SJSA1 (cell line): ENCODE measurements at regions not wholly inside any gene's neighbourhood (a gene's known extent, or its start where the extent isn't known, plus 50 kb on each side); places are given as distances from the start of the nearest gene placed in this dataset.
A peak's percentile ranks its signal among the peaks of the same experiment; 100 is the strongest.

ENCODE experiments used
- DNase-seq, 2 experiments: peaks; one replicate each; pipeline ENCODE4 v3.0.0-alpha.2; 2015 to 2020; ENCODE audit warnings: low spot score in 2 of 2, low read depth in 1 of 2
- H3K27ac ChIP-seq: fragments of 250-450 bp; sonication (Bioruptor Pico); 2 replicates; pipeline ENCODE4 v1.5.1; 2020; ENCODE audit warnings: mild to moderate bottlenecking, moderate library complexity
- H3K27me3 ChIP-seq: fragments of 250-450 bp; sonication (Bioruptor Pico); replicated peaks from 2 replicates; pipeline ENCODE4 v1.5.1; 2020; ENCODE audit warnings: mild to moderate bottlenecking, moderate library complexity
- H3K36me3 ChIP-seq: fragments of 250-450 bp; sonication (Bioruptor Pico); 2 replicates; pipeline ENCODE4 v1.5.1; 2020; ENCODE audit warnings: mild to moderate bottlenecking
- H3K4me1 ChIP-seq: fragments of 250-450 bp; sonication (Bioruptor Pico); replicated peaks from 2 replicates; pipeline ENCODE4 v1.6.1; 2021; ENCODE audit warnings: mild to moderate bottlenecking
- H3K4me3 ChIP-seq: fragments of 250-450 bp; sonication (Bioruptor Pico); 2 replicates; pipeline ENCODE4 v1.5.1; 2020; ENCODE audit warnings: mild to moderate bottlenecking
- H3K9me3 ChIP-seq: fragments of 250-450 bp; sonication (Bioruptor Pico); replicated peaks from 2 replicates; pipeline ENCODE4 v1.5.1; 2020; ENCODE audit warnings: mild to moderate bottlenecking

DNA sequence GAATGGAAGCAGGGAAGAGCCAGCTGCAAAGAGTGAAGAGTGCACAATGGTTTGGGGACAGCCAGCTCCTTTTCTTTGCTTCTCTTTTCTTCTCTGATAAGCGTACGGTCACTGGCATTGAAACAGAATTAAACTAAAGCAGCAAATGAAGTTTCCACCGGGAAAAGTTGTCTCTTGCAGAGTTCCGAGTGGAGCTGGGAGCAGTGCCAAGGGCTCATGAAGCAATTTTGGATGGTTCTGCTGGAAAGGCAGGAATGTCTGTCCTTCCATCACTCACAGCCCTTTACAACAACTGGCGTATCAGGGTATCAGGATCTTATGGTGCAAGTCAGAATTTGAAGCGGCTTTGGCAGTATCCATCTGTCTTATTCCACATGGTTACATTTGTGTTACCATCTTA is 1042.9 kb downstream of the NTRK3 start:
- Histone ChIP-seq H3K9me3 (no peaks in the 10 kb centered on the region), H3K27me3 (no peaks in the 10 kb centered on the region), H3K4me1 (no peaks in the 10 kb centered on the region), H3K36me3 (no peaks in the 10 kb centered on the region), H3K27ac (no peak overlapping the region), H3K4me3 (no peak overlapping the region)
- no peak for DNase-seq

DNA sequence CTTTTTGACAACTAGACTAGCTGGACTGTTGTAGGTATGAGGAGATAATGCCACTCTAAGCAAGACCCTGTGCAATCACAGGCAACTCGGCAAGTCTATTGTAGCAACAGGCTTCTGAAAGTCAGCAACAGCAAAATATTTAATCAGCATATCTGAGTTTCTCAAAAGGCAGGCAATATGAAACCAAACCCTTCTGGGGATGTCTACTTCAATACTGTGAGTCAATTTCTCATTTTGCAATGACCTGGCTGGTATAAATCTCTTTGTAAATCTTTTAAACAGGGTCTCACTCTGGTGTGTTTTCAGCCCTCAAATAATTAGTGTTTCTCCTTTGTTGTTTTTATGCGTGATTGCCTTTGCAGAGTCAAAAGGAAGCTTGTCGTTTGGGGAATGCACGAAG is 1044.5 kb downstream of the NTRK3 start:
- DNase-seq = no peak
- Histone ChIP-seq H3K4me3 (no peak overlapping the region), H3K36me3 (no peaks in the 10 kb centered on the region), H3K4me1 (0 out of 2 replicates have a peak, but pooled peaks cover 6% of the 10 kb centered on the region), H3K27ac (no peak overlapping the region), H3K27me3 (no peaks in the 10 kb centered on the region), H3K9me3 (no peaks in the 10 kb centered on the region)

DNA sequence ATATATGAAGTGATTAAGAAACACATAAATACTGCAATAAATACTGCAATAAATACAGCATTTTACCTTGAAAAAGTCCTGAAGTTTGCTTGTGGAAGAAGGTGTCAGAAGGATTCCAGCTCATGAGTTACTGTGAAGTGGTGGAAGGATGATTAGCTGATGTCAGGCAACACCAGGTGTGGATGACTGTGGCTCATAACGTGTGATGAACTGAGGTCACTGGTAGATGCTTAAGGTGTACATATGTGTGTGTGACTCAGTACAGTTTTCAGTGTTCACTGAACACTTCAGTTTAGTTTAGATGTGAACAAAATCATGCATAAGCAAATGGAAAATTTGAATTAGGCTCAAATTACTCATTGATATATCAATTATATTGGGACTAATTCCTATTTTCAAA is 1045.0 kb downstream of the NTRK3 start:
- H3K27me3 ChIP-seq = no peaks in the 10 kb centered on the region
- H3K9me3 ChIP-seq = no peaks in the 10 kb centered on the region
- H3K4me1 ChIP-seq = 0 out of 2 replicates have a peak, but pooled peaks cover 6% of the 10 kb centered on the region
- H3K36me3 ChIP-seq = no peaks in the 10 kb centered on the region
- no peak overlapping the region for H3K4me3 ChIP-seq
- no peak overlapping the region for H3K27ac ChIP-seq
- DNase-seq = no peak

DNA sequence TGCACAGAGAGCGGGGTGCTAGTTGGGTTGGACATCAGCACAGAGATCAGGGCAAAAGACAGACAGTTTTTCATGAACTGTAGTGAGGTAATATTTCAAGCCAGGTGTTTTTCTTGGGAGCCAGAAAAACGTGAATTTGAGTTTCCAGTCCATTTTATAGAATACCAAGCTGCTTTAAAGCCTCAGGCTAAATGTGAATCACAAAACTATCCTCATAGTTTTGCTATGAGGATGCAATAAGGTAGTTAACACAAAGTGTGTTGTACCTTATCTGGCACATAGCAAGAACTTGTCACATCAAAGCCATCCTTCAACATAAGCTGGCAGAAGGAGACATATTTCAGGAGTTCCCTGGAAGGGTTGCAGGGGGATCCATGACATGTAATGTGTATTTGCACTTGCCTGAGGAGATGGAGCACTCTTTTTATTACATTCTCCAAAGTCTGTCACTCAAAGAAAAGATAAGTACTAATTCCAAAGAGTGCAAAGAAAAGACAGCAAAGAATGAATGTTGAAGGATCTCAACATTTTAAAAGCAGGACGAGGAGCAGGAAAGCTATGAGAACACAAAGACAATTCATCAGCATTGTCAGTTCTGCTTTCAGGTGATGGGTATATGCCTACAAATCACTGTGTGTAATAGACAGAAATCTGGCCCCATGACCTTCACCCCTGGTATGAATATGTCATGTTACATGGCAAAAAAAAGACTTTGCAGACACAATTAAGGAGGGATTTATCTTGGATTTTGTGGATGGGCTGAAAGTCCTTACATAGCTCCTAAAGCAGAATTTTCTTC is 1046.4 kb downstream of the NTRK3 start:
- H3K9me3 ChIP-seq = no peaks in the 10 kb centered on the region
- no peak overlapping the region for H3K27ac ChIP-seq
- H3K4me3 ChIP-seq = no peak overlapping the region
- DNase-seq = no peak
- H3K36me3 ChIP-seq = no peaks in the 10 kb centered on the region
- H3K4me1 ChIP-seq = 0 out of 2 replicates have a peak, but pooled peaks cover 6% of the 10 kb centered on the region
- H3K27me3 ChIP-seq = no peaks in the 10 kb centered on the region

DNA sequence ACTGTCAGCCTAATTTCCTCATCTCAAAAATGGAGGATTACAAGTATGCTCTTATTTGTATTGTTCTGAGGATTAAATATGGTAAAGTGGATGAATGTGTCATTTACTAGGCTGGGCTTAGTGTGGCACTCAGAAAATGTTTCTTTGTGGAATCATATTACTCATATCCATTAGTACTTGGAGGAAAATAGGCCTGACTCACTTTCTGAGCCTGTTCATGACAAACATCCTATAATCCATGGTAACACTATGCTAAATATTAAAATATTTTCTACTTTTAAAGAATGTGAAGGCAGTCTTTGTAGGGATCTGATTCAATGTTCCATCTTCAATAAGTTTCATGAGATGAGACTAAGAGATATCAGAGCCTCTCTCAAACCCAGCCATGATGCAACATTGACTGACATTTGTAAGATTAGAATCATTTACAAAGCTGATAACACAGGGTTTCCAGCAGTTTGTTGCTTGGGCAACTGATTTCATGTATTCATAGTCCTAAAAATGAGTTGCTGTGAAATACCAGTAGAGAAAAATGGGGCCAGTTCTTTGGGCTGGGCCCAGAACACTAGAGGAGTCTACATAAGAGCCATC is 1048.5 kb downstream of the NTRK3 start:
- no peak for DNase-seq
- H3K9me3 ChIP-seq = no peaks in the 10 kb centered on the region
- H3K27ac ChIP-seq = peak overlapping the region; percentile 54; the same call in 1 of the 2 replicates
- no peaks in the 10 kb centered on the region for H3K36me3 ChIP-seq
- H3K4me3 ChIP-seq = no peak overlapping the region
- H3K27me3 ChIP-seq = no peaks in the 10 kb centered on the region
- H3K4me1 ChIP-seq = 0 out of 2 replicates have a peak, but pooled peaks cover 6% of the 10 kb centered on the region

DNA sequence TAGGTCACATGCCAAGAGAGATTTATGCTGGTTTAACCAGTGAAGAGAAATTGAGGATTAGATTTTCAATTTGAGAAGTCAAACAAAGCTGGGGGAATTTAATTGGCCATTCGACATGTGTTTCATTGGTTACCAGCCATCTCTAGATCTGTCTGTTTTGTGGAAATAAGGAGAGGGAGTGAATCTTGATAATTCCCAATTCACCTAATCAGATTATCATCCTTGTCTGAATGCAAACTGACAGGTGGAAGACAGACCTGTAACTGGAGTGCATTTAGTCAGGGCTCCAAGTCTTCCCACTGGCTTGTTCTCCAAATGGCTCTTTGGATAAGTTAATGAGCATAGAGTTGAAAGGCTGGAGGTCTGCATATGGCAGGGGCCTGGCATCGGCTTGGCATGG is 1049.3 kb downstream of the NTRK3 start:
- Histone ChIP-seq H3K4me1 (0 out of 2 replicates have a peak, but pooled peaks cover 6% of the 10 kb centered on the region), H3K27me3 (no peaks in the 10 kb centered on the region), H3K36me3 (no peaks in the 10 kb centered on the region), H3K4me3 (no peak overlapping the region), H3K9me3 (no peaks in the 10 kb centered on the region), H3K27ac (no peak overlapping the region)
- no peak for DNase-seq

DNA sequence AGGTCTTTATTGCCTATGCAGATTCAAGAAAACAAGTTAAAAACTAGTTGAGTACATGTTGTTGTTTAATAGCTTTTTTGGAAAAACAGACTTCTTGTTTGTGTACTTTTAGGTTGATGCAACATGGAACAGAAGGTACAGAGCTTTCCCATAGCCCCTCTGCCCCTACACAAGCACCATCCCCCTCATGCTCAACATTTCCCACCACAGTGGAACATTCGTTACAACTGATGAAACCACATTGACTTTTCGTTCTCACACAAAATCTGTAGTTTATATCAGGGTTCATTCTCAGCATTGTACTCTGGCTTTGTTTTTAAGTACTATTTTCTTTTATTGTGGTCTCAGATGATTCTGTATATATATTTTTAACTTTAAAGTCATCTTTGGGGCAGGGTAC is 1054.6 kb downstream of the NTRK3 start:
- H3K27ac ChIP-seq = no peak overlapping the region
- H3K4me1 ChIP-seq = no peaks in the 10 kb centered on the region
- H3K4me3 ChIP-seq = no peak overlapping the region
- DNase-seq = no peak
- no peaks in the 10 kb centered on the region for H3K27me3 ChIP-seq
- no peaks in the 10 kb centered on the region for H3K36me3 ChIP-seq
- H3K9me3 ChIP-seq = no peaks in the 10 kb centered on the region

DNA sequence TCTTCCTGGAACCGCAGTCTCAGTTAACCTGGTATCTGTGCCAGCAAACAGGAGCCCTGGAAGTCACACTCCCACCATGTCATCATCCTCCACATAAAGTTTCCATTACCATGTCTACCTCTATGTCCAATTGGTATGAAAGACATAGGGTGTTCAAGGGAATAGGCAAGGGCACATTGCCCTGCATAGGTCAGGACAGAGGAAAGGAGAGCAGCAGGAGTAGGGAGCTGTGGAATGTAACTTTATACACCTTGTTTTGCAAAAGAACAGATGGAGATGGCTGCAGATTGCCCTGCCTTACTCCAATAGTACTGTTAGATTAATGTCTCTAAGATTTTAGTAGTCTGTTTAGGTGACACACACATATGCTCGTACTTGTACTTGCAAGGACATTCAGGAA is 1056.4 kb downstream of the NTRK3 start:
- Histone ChIP-seq H3K4me3 (no peak overlapping the region), H3K9me3 (no peaks in the 10 kb centered on the region), H3K4me1 (no peaks in the 10 kb centered on the region), H3K27ac (no peak overlapping the region), H3K27me3 (no peaks in the 10 kb centered on the region), H3K36me3 (no peaks in the 10 kb centered on the region)
- DNase-seq = no peak

DNA sequence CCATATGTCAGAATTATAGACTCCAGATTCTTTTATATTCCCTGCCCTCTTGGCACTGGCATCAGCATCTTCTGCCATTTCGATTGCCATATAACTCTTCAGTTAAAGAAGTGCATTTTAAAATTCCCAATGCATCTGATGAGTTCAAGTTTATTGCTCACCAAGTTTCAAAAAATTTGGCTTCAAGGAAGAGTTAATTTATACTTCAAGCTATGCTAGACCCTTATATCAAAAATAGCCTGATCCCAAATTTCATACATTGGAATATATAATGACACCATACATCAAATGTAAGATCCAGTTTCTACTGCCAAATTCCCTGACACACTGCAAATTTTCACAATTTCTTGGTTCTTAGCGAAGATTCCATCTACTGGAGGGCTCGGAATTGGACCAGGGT is 1058.6 kb downstream of the NTRK3 start:
- Histone ChIP-seq H3K9me3 (no peaks in the 10 kb centered on the region), H3K4me1 (no peaks in the 10 kb centered on the region), H3K27ac (no peak overlapping the region), H3K27me3 (no peaks in the 10 kb centered on the region), H3K4me3 (no peak overlapping the region), H3K36me3 (no peaks in the 10 kb centered on the region)
- DNase-seq = no peak

DNA sequence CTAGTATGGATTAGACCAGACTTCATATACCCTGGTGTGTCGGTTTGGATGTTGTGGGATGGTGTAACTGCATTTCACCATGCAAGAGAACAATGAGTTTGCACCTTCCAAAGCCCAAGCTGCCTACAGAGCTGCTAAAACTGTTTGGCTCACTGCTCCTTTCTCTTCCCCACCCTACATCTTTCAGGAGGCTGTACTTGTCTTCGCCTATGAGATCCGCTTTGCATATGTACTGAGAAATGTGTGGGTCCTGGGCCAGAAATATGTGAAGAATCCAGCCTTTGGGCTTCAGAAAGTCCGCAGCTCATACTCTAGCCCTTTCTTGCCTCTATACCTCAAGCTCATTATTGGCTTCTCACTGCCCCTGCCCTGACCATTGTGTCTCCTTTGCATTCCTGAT is 1060.0 kb downstream of the NTRK3 start:
- Histone ChIP-seq H3K27ac (no peak overlapping the region), H3K9me3 (no peaks in the 10 kb centered on the region), H3K4me1 (no peaks in the 10 kb centered on the region), H3K4me3 (no peak overlapping the region), H3K27me3 (no peaks in the 10 kb centered on the region), H3K36me3 (no peaks in the 10 kb centered on the region)
- no peak for DNase-seq

DNA sequence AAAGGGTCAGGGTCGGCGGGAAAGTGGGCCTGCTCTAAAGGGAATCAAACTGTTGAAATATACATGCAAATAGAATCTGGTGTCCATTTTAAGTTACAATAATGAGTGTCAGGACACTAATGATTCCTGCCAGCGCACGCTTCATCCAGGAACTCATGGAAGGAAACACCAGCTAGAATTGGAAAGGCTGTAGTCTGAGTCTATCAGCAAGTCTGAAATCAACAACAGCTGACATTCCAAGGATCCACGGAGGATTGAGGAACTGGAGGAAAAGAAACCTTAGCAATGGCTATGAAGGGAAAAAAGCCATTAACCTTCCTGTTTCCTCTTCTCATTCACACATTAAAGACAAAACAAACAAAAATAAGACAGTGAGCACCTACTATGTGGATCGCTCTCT is 1063.1 kb downstream of the NTRK3 start:
- Histone ChIP-seq H3K9me3 (no peaks in the 10 kb centered on the region), H3K36me3 (no peaks in the 10 kb centered on the region), H3K27me3 (no peaks in the 10 kb centered on the region), H3K27ac (no peak overlapping the region), H3K4me1 (no peaks in the 10 kb centered on the region), H3K4me3 (no peak overlapping the region)
- DNase-seq = no peak

DNA sequence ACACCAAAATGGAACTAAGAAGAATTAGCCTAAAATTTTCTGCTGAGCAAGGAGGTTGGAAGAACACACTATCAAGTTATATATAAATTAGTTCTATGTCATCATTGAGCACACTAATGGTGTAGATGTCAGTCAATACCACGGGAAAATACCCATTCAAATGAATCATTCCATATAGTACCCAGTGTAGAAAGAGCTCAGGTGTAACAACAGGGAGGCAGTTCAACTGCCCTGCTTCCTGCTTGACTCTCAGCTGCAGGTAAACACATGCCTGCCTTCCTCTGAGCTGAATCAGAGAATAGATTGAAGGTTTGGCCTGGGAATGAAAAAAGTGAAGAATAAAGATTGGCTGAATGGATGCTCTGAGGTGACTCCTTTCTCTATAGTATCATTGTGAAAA is 1088.0 kb downstream of the AGBL1 start:
- no peak for DNase-seq
- Histone ChIP-seq H3K36me3 (no peaks in the 10 kb centered on the region), H3K4me1 (no peaks in the 10 kb centered on the region), H3K27ac (no peak overlapping the region), H3K27me3 (no peaks in the 10 kb centered on the region), H3K4me3 (no peak overlapping the region), H3K9me3 (0 out of 2 replicates have a peak, but pooled peaks cover 2% of the 10 kb centered on the region)

DNA sequence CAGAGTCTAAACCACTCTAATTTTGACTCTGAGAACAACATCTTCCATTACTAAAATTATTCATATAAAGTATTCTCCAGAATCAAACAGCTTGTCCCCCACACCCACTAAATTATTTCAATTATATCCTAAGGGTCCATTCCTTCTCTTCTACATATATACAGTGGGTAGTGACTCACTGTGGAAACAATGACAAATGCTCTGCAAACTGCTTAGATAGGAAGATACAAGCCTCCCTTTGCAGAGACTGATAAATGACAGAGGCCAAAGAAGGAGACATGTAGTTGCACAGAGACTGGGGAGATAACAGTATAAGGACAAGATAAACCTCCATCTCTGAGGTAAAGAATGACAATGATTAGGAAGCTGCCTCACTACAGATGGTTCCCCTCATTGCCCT is 1087.4 kb downstream of the AGBL1 start:
- DNase-seq = no peak
- Histone ChIP-seq H3K27ac (no peak overlapping the region), H3K4me3 (no peak overlapping the region), H3K27me3 (no peaks in the 10 kb centered on the region), H3K9me3 (0 out of 2 replicates have a peak, but pooled peaks cover 2% of the 10 kb centered on the region), H3K36me3 (no peaks in the 10 kb centered on the region), H3K4me1 (no peaks in the 10 kb centered on the region)

DNA sequence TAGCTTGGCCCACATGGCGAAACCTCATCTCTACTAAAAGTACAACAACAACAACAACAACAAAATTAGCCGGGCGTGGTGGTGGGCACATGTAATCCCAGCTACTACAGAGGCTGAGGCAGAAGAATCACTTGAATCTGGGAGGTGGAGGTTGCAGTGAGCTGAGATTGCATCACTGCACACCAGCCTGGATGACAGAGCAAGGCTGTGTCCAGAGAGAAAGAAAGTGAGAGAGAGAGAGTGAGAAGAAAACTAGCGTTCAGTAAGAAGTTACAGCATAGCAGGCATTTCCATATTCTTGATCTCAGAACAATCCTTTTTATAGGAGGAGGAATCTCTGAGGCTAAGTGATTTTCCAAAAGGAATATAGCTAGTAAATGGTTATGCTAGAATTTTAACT is 1076.1 kb downstream of the AGBL1 start:
- no peaks in the 10 kb centered on the region; the same call in 1 of the 2 replicates for H3K9me3 ChIP-seq
- no peaks in the 10 kb centered on the region for H3K4me1 ChIP-seq
- no peak for DNase-seq
- H3K27ac ChIP-seq = no peak overlapping the region
- H3K4me3 ChIP-seq = no peak overlapping the region
- H3K36me3 ChIP-seq = no peaks in the 10 kb centered on the region
- H3K27me3 ChIP-seq = no peaks in the 10 kb centered on the region
